Activated CD4-positive, alpha-beta T cell treated with anti-CD3 and anti-CD28 coated beads, Interleukin-2, amount 10 ng/mL, durations not matched to agents 24 days and 14 days (primary cell): ENCODE measurements at regions not wholly inside any gene's neighbourhood (a gene's known extent, or its start where the extent isn't known, plus 50 kb on each side); places are given as distances from the start of the nearest gene placed in this dataset.

Source experiments
- DNase-seq: peaks from one replicate; pipeline ENCODE4 v3.0.0; 2022
- H3K27ac Mint-ChIP-seq: one replicate; pipeline ENCODE4 v1.8.0; 2022; ENCODE audit warnings: mild to moderate bottlenecking, mixed read lengths
- H3K27me3 Mint-ChIP-seq: one replicate; pipeline ENCODE4 v1.8.0; 2022; ENCODE audit warnings: mixed read lengths
- H3K36me3 Mint-ChIP-seq: one replicate; pipeline ENCODE4 v1.8.0; 2022; ENCODE audit warnings: low read depth, mild to moderate bottlenecking, mixed read lengths
- H3K4me1 Mint-ChIP-seq: one replicate; pipeline ENCODE4 v1.8.0; 2021; ENCODE audit warnings: mixed read lengths
- H3K4me3 Mint-ChIP-seq: one replicate; pipeline ENCODE4 v1.8.0; 2022; ENCODE audit warnings: mild to moderate bottlenecking, moderate library complexity, mixed read lengths
- H3K9me3 Mint-ChIP-seq: one replicate; pipeline ENCODE4 v1.8.0; 2021; ENCODE audit warnings: mixed read lengths
- intact Hi-C: fragments of 100-400 bp; cut with micrococcal nuclease; formaldehyde crosslinking; loops from one replicate; pipeline ENCODE4 v1.15.1; 2023

DNA sequence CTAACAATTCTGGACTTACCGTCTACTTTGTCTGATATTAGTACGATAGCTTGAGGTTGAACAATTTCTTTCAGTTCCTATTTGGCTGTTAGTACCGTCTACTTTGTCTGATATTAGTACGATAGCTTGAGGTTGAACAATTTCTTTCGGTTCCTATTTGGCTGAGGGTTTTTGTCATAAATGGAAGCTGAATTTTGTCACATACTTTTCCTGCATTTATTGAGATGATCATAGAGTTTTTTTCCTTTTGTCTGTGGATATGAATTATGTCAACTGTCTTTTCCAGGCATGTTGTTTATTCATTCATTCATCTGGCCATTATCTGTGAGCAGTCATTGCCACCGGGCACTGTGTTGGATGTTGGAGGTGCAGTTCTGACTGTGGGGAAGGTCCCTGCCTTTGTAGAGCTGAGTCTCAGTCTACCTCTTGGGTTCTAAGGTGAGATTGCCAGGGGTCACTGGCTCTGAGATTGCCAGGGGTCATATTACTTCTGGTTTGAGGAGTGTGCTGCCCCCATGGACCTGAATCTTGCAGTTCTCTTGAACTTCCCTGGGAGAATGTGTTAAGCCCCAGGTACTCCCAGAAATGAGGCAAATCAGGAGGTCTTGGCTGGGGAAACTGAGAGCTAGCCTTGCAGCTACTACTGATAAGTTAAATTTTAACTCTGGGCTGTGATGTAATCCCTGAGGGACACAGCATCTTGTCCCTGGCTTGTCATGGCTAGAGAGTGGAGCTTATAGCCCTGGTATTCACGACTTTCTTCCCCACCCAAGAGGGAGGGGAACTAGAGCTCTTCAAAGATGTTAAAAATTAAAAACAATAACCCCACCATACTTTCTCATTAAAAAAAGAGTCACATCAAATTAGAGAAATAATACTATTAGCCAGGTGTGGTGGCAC lies 89.1 kb upstream of the MBOAT2 start:
- Mint-ChIP-seq H3K4me1 (no peaks in the 10 kb centered on the region), H3K4me3 (no peak overlapping the region), H3K27ac (no peak overlapping the region), H3K9me3 (no peaks in the 10 kb centered on the region), H3K27me3 (peaks cover 7% of the 10 kb centered on the region), H3K36me3 (no peaks in the 10 kb centered on the region)
- intact Hi-C loops = no loop called here
- DNase-seq = no peak

DNA sequence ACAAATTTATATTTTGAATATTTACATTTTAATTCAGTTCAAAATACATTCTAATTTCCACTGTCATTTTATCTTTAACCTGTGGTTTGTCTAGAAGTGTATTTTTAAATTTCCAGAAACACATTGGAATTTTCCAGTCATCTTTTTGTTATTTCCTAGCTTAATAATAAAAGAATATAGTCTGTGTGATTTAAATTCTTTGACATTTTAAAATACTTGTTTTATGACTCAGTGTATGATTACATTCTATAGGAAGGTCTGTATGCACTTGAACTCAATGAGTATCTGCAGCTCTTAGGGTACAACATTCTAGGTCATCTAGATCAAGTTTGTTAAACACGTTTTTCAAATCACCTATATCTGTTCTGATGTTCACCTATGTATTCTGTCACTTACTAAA lies 88.3 kb upstream of the MBOAT2 start:
- intact Hi-C loops = no loop called here
- H3K36me3 Mint-ChIP-seq = no peaks in the 10 kb centered on the region
- no peak overlapping the region for H3K4me3 Mint-ChIP-seq
- no peak for DNase-seq
- H3K27me3 Mint-ChIP-seq = peaks cover 6% of the 10 kb centered on the region
- H3K9me3 Mint-ChIP-seq = no peaks in the 10 kb centered on the region
- no peak overlapping the region for H3K27ac Mint-ChIP-seq
- no peaks in the 10 kb centered on the region for H3K4me1 Mint-ChIP-seq

DNA sequence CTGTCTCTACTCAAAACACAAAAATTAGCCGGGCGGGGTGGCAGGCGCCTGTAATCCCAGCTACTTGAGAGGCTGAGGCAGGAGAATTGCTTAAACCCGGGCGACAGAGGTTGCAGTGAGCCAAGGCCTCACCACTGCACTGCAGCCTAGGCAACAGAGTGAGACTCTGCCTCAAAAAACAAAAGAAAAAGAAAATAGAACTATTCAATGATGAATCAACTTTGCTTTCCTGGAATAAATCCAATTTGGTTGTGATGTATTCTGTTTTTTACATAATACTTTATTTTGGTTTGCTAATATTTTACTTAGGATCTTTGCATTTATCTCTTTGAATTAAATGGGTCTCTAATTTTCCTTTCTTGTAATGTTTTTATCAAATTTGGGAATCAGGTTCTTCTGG lies 86.3 kb upstream of the MBOAT2 start:
- Mint-ChIP-seq H3K4me3 (no peak overlapping the region), H3K27me3 (peaks cover 2% of the 10 kb centered on the region), H3K27ac (no peak overlapping the region), H3K36me3 (no peaks in the 10 kb centered on the region), H3K9me3 (no peaks in the 10 kb centered on the region), H3K4me1 (no peaks in the 10 kb centered on the region)
- DNase-seq = no peak
- intact Hi-C loops = no loop called here

DNA sequence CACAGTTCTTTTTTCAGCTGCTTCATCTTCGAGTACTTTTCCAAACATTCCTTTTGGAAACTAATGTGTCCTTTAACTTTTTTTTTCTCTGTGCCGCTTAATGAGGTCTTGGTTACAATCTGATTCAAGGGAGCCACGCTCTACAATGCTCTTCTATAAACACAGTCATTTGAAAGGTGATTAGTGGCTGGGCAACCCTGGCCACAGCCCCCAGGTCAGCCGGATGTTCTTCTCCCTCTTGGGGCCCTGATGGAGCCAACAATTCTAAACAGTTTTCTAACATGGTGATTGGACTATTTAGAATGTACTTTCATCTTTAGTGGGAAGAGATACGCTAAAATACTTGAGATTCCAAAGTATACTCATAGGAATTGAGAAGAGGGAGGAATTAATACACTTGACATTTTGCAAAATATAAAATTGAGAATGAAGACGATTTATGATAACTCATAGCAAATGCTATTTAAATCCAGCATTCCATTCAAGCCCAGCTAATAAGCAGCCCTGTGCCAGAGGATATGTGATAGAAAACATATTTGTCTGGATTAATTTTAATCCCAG lies 83.7 kb upstream of the MBOAT2 start:
- intact Hi-C loops = no loop called here
- no peak for DNase-seq
- no peaks in the 10 kb centered on the region for H3K36me3 Mint-ChIP-seq
- no peaks in the 10 kb centered on the region for H3K27me3 Mint-ChIP-seq
- H3K27ac Mint-ChIP-seq = no peak overlapping the region
- no peak overlapping the region for H3K4me3 Mint-ChIP-seq
- no peaks in the 10 kb centered on the region for H3K4me1 Mint-ChIP-seq
- no peaks in the 10 kb centered on the region for H3K9me3 Mint-ChIP-seq

DNA sequence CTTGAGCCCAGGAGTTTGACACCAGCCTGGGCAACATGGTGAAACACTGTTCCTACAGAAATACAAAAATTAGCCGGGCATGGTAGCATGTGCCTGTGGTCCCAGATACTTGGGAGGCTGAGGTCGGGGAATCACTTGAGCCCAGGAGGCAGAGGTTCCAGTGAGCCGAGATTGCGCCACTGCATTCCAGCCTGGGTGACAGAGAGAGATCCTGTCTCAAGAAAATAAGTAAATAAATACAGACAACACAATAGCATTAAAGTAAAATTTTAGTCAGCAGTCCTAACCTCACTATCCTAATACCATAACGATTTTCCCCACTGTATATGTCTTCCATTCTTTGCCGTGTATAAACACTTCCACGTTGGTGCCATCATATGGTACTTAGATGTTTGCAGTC lies 83.0 kb upstream of the MBOAT2 start:
- Mint-ChIP-seq H3K4me3 (no peak overlapping the region), H3K27ac (no peak overlapping the region), H3K9me3 (peaks cover 4% of the 10 kb centered on the region), H3K4me1 (no peaks in the 10 kb centered on the region), H3K36me3 (no peaks in the 10 kb centered on the region), H3K27me3 (no peaks in the 10 kb centered on the region)
- no peak for DNase-seq
- intact Hi-C loops = no loop called here

DNA sequence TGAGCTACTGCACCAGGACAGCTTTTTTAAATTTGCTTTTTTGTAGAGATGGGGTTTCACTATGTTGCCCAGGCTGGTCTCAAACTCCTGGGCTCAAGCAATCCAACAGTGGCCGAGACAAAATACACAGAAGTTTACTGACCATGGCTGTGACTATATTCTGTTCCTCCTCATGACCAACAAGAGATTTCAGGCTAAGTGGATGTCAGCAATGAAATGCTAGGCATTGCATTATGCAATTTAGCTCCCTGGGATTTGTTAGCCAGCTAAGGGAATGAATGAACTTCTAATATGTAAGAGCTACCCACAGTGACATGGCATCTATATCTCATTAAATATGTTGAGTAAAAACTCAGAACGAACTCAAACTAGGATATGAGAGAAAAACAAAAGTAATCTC lies 81.9 kb upstream of the MBOAT2 start:
- Mint-ChIP-seq H3K27ac (no peak overlapping the region), H3K4me1 (no peaks in the 10 kb centered on the region), H3K4me3 (no peak overlapping the region), H3K27me3 (no peaks in the 10 kb centered on the region), H3K36me3 (no peaks in the 10 kb centered on the region), H3K9me3 (peaks cover 5% of the 10 kb centered on the region)
- intact Hi-C loops = no loop called here
- DNase-seq = no peak

DNA sequence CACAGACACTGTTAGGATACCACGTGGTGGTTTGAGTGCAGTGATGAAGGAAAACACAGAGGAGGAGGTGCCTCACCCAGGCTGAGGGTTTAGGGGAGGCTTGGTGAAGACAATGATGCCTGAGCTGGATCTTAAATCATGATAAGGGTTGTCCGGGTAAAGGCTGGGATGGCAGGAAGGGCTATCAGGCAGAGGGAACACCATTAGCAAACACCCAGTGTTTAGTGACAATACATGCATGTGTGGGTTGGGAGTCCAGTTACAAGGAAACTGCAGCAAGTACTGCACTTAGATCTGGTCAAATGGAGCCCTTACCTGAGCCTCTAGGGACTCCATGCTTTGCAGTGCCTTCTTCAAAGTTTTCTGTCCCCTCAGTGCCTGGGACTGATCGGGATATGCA lies 79.8 kb upstream of the MBOAT2 start:
- Mint-ChIP-seq H3K36me3 (no peaks in the 10 kb centered on the region), H3K4me3 (no peak overlapping the region), H3K27me3 (no peaks in the 10 kb centered on the region), H3K9me3 (peaks cover 5% of the 10 kb centered on the region), H3K27ac (no peak overlapping the region), H3K4me1 (no peaks in the 10 kb centered on the region)
- DNase-seq = no peak
- intact Hi-C loops = no loop called here

DNA sequence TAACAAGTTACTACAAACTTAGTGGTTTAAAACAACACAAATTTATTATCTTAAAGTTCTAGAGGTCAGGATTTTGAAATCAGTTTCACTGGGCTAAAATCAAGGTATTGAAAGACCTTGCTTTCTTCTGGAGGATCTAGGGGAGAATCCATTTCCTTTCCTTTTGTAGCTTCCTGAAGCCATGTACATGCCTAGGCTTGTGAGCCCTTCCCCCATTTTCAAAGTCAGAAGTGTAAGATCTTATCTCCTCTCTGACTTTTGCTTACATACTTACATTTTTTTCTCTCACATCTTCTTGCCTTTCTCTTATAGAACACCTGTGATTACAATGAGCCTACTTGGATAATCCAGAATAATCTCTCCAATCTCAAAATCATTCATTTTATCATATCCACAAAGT lies 78.7 kb upstream of the MBOAT2 start:
- Mint-ChIP-seq H3K36me3 (no peaks in the 10 kb centered on the region), H3K27ac (no peak overlapping the region), H3K27me3 (no peaks in the 10 kb centered on the region), H3K4me3 (no peak overlapping the region), H3K9me3 (peaks cover 5% of the 10 kb centered on the region), H3K4me1 (no peaks in the 10 kb centered on the region)
- no peak for DNase-seq
- intact Hi-C loops = no loop called here

DNA sequence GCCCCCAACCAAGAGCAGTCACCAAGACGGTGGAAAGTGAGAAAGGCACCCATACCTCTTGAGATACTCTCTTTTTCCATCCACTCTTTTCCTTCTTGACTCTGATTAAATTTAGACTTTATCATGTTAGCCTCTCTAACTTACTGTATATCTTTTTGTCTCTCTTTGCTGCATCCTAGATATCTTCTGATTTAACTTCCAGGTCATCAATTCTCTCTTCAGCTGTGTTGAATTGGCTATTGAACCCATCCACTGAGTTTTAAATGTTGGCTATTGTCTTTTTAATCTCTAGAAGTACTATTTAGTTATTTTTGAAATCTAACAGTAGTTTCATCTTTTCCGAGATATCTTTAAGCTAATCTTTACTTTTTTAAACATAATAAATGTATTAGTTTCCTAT lies 78.3 kb upstream of the MBOAT2 start:
- intact Hi-C loops = no loop called here
- H3K9me3 Mint-ChIP-seq = peaks cover 5% of the 10 kb centered on the region
- no peaks in the 10 kb centered on the region for H3K4me1 Mint-ChIP-seq
- no peaks in the 10 kb centered on the region for H3K36me3 Mint-ChIP-seq
- no peak overlapping the region for H3K4me3 Mint-ChIP-seq
- DNase-seq = no peak
- H3K27me3 Mint-ChIP-seq = no peaks in the 10 kb centered on the region
- no peak overlapping the region for H3K27ac Mint-ChIP-seq

DNA sequence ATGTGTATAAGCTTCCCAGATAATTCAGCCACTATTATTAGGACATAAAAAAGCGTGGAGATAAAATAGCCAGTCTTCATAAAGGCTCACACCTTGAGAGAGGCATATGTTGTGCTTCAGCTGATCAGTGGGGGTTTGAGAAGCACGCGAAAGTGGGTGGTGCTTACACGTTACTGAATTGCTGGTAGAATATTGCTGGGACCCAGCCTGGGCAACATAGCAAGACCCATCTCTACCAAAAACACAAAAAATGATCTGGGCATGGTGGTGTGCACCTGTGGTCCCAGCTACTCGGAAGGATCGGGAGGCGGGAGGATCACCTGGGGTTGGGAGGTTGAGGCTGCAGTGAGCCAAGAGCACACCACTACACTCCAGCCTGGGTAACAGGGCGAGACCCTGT lies 74.9 kb upstream of the MBOAT2 start:
- Mint-ChIP-seq H3K27ac (no peak overlapping the region), H3K4me1 (no peaks in the 10 kb centered on the region), H3K9me3 (peaks cover 5% of the 10 kb centered on the region), H3K36me3 (no peaks in the 10 kb centered on the region), H3K4me3 (no peak overlapping the region), H3K27me3 (no peaks in the 10 kb centered on the region)
- DNase-seq = no peak
- intact Hi-C loops = no loop called here

DNA sequence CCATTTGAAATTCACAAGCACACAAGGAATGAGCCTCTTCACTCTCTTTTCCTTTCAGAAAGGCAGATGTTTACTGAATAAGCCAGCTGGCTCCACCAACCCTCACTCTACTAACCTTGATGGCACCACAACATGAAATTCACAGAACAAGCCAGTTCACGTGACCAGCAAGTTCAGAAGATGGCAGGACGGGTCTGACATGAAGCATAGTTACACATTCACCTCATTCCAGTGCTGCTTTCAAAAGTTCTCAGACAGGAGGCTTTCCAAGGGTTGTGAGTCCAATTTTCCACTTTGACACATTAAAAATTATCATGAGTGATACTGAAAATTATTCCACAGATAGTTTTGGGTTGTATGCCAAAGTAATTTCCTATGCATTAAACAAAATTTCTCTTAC lies 74.2 kb upstream of the MBOAT2 start:
- no peak overlapping the region for H3K4me3 Mint-ChIP-seq
- DNase-seq = no peak
- no peaks in the 10 kb centered on the region for H3K27me3 Mint-ChIP-seq
- no peaks in the 10 kb centered on the region for H3K4me1 Mint-ChIP-seq
- intact Hi-C loops = no loop called here
- H3K36me3 Mint-ChIP-seq = no peaks in the 10 kb centered on the region
- no peak overlapping the region for H3K27ac Mint-ChIP-seq
- peaks cover 5% of the 10 kb centered on the region for H3K9me3 Mint-ChIP-seq

DNA sequence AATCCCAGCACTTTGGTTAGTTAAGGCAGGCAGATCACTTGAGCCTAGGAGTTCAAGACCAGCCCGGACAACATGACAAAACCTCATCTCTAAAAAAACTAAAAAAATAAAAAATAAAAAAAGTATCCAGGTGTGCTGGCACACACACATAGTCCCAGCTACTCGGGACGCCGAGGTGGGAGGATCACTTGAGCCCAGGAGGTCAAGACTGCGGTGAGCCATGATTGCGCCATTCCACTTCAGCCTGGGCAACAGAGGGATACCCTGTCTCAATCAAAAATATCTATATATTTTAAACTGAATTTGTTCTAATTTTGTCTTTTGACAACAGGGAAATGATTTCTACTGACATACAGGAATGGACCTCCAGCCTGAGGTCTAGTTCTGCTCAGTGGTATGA lies 73.3 kb upstream of the MBOAT2 start:
- peaks cover 4% of the 10 kb centered on the region for H3K9me3 Mint-ChIP-seq
- intact Hi-C loops = no loop called here
- no peaks in the 10 kb centered on the region for H3K4me1 Mint-ChIP-seq
- H3K27me3 Mint-ChIP-seq = peaks cover 3% of the 10 kb centered on the region
- no peak overlapping the region for H3K4me3 Mint-ChIP-seq
- DNase-seq = no peak
- no peaks in the 10 kb centered on the region for H3K36me3 Mint-ChIP-seq
- no peak overlapping the region for H3K27ac Mint-ChIP-seq

DNA sequence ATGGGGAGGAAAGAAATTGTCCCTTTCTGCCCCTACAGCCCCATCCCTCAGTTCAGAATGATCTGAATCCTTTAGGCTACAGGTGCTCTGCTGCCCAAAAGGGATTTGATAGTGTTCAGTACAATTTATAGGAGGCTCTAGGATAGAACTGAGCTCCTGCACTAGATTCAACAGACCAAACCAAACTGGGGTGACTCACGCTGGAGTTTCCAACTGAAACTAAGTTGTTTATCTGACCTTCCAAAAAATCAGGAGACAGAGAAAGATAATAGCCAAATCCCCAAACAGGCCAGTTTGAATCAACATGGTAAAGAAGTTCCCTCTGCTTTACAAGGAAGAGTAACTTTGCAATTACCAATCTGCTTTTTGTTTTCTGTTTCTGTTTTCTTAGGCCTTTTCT lies 72.7 kb upstream of the MBOAT2 start:
- Mint-ChIP-seq H3K4me1 (no peaks in the 10 kb centered on the region), H3K4me3 (no peak overlapping the region), H3K27ac (no peak overlapping the region), H3K9me3 (peaks cover 1% of the 10 kb centered on the region), H3K27me3 (peaks cover 3% of the 10 kb centered on the region), H3K36me3 (no peaks in the 10 kb centered on the region)
- no peak for DNase-seq
- intact Hi-C loops = no loop called here

DNA sequence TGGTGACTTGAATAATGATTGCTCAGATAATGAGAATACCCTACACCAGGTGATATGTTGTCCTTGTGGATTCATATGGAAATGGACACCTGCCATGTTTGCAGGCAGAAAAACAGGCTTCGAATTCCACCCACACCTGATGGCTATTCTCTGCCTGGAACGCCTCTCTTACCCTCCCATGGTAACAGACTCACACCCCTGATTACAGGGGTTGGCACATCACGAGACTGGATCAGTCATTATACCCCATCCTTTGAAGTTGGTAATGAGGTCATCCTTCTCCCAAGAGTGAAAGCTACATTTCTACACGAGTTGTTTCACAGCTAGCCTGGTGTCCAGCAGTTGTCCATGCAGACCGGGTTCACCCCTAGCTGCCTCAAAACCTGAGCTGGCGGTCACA lies 71.4 kb upstream of the MBOAT2 start:
- Mint-ChIP-seq H3K4me1 (peaks cover 1% of the 10 kb centered on the region), H3K4me3 (no peak overlapping the region), H3K27me3 (peaks cover 3% of the 10 kb centered on the region), H3K27ac (no peak overlapping the region), H3K36me3 (no peaks in the 10 kb centered on the region), H3K9me3 (peaks cover 5% of the 10 kb centered on the region)
- DNase-seq = no peak
- intact Hi-C loops = no loop called here
